Activated naive CD4-positive, alpha-beta T cell treated with anti-CD3 and anti-CD28 coated beads, Interleukin-2, amount 10 ng/mL, durations not matched to agents 7 days and 5 days (primary cell): ENCODE measurements at regions not wholly inside any gene's neighbourhood (a gene's known extent, or its start where the extent isn't known, plus 50 kb on each side); places are given as distances from the start of the nearest gene placed in this dataset.

Experiments used
- CTCF ChIA-PET: fragments of 350-600 bp; sonication (Branson Sonifier 250); formaldehyde crosslinking; loops from one replicate; lab custom pipeline; 2021; ENCODE audit warnings: antibody characterized with exemption; lab: Charles Lee
- DNase-seq: peaks from one replicate; pipeline ENCODE4 v3.0.0-alpha.2; 2020
- H3K27ac Mint-ChIP-seq: one replicate; pipeline ENCODE4 v1.8.0; 2021; ENCODE audit warnings: mild to moderate bottlenecking, moderate library complexity, mixed read lengths
- H3K27me3 Mint-ChIP-seq: one replicate; pipeline ENCODE4 v1.8.0; 2021; ENCODE audit warnings: mild to moderate bottlenecking, mixed read lengths
- H3K36me3 Mint-ChIP-seq: one replicate; pipeline ENCODE4 v1.8.0; 2021; ENCODE audit warnings: mixed read lengths
- H3K4me1 Mint-ChIP-seq: one replicate; pipeline ENCODE4 v1.8.0; 2021; ENCODE audit warnings: mixed read lengths
- H3K4me3 Mint-ChIP-seq: one replicate; pipeline ENCODE4 v1.8.0; 2021; ENCODE audit warnings: mild to moderate bottlenecking, moderate library complexity, mixed read lengths
- H3K9me3 Mint-ChIP-seq: one replicate; pipeline ENCODE4 v1.8.0; 2021; ENCODE audit warnings: mixed read lengths

GRCh38 chr1:194830387-194830786, 1644.0 kb upstream of the B3GALT2 start:
- no peak for DNase-seq
- Mint-ChIP-seq H3K27me3 (no peaks in the 10 kb centered on the region), H3K4me1 (peaks cover 3% of the 10 kb centered on the region), H3K27ac (no peak overlapping the region), H3K36me3 (no peaks in the 10 kb centered on the region), H3K9me3 (no peaks in the 10 kb centered on the region), H3K4me3 (no peak overlapping the region)
- CTCF ChIA-PET = no interaction called here

GRCh38 chr1:194829492-194829891, 1643.1 kb upstream of the B3GALT2 start:
- peaks cover 3% of the 10 kb centered on the region for H3K4me1 Mint-ChIP-seq
- H3K4me3 Mint-ChIP-seq = no peak overlapping the region
- no peaks in the 10 kb centered on the region for H3K36me3 Mint-ChIP-seq
- CTCF ChIA-PET = no interaction called here
- no peak overlapping the region for H3K27ac Mint-ChIP-seq
- H3K27me3 Mint-ChIP-seq = no peaks in the 10 kb centered on the region
- H3K9me3 Mint-ChIP-seq = no peaks in the 10 kb centered on the region
- no peak for DNase-seq

- no peaks in the 10 kb centered on the region for H3K27me3 Mint-ChIP-seq
- no peaks in the 10 kb centered on the region for H3K9me3 Mint-ChIP-seq
- no peaks in the 10 kb centered on the region for H3K36me3 Mint-ChIP-seq
- CTCF ChIA-PET = no interaction called here
- no peak overlapping the region for H3K4me3 Mint-ChIP-seq
- H3K4me1 Mint-ChIP-seq = peaks cover 3% of the 10 kb centered on the region
- H3K27ac Mint-ChIP-seq = no peak overlapping the region
- no peak for DNase-seq
Observed at GRCh38 chr1:194825382-194825781, 1639.0 kb upstream of the B3GALT2 start.

- Mint-ChIP-seq H3K4me1 (no peaks in the 10 kb centered on the region), H3K4me3 (no peak overlapping the region), H3K9me3 (no peaks in the 10 kb centered on the region), H3K27ac (no peak overlapping the region), H3K27me3 (no peaks in the 10 kb centered on the region), H3K36me3 (no peaks in the 10 kb centered on the region)
- CTCF ChIA-PET = no interaction called here
- DNase-seq = no peak
Observed at GRCh38 chr1:194821091-194821490, 1634.7 kb upstream of the B3GALT2 start.

GRCh38 chr1:194818674-194819073, 1632.3 kb upstream of the B3GALT2 start:
- CTCF ChIA-PET = no interaction called here
- Mint-ChIP-seq H3K9me3 (no peaks in the 10 kb centered on the region), H3K36me3 (no peaks in the 10 kb centered on the region), H3K4me3 (no peak overlapping the region), H3K4me1 (no peaks in the 10 kb centered on the region), H3K27me3 (no peaks in the 10 kb centered on the region), H3K27ac (no peak overlapping the region)
- no peak for DNase-seq

GRCh38 chr1:194816859-194817258, 1630.4 kb upstream of the B3GALT2 start:
- Mint-ChIP-seq H3K4me1 (no peaks in the 10 kb centered on the region), H3K4me3 (no peak overlapping the region), H3K36me3 (no peaks in the 10 kb centered on the region), H3K27ac (no peak overlapping the region), H3K27me3 (no peaks in the 10 kb centered on the region), H3K9me3 (no peaks in the 10 kb centered on the region)
- no peak for DNase-seq
- CTCF ChIA-PET = no interaction called here

- Mint-ChIP-seq H3K36me3 (no peaks in the 10 kb centered on the region), H3K27ac (no peak overlapping the region), H3K4me1 (no peaks in the 10 kb centered on the region), H3K9me3 (no peaks in the 10 kb centered on the region), H3K4me3 (no peak overlapping the region), H3K27me3 (no peaks in the 10 kb centered on the region)
- no peak for DNase-seq
- CTCF ChIA-PET = no interaction called here
Observed at GRCh38 chr1:194813096-194813495, 1626.7 kb upstream of the B3GALT2 start.

- no peaks in the 10 kb centered on the region for H3K36me3 Mint-ChIP-seq
- no peak overlapping the region for H3K4me3 Mint-ChIP-seq
- H3K9me3 Mint-ChIP-seq = no peaks in the 10 kb centered on the region
- CTCF ChIA-PET = no interaction called here
- H3K27ac Mint-ChIP-seq = no peak overlapping the region
- H3K27me3 Mint-ChIP-seq = no peaks in the 10 kb centered on the region
- no peak for DNase-seq
- H3K4me1 Mint-ChIP-seq = no peaks in the 10 kb centered on the region
Observed at GRCh38 chr1:194809665-194810064, 1623.3 kb upstream of the B3GALT2 start.

- no peaks in the 10 kb centered on the region for H3K4me1 Mint-ChIP-seq
- H3K27ac Mint-ChIP-seq = no peak overlapping the region
- no peak overlapping the region for H3K4me3 Mint-ChIP-seq
- no peaks in the 10 kb centered on the region for H3K36me3 Mint-ChIP-seq
- no peaks in the 10 kb centered on the region for H3K27me3 Mint-ChIP-seq
- CTCF ChIA-PET = no interaction called here
- no peak for DNase-seq
- H3K9me3 Mint-ChIP-seq = no peaks in the 10 kb centered on the region
Observed at GRCh38 chr1:194809215-194809614, 1622.8 kb upstream of the B3GALT2 start.

GRCh38 chr1:194807530-194808220, 1621.3 kb upstream of the B3GALT2 start:
- no peak overlapping the region for H3K4me3 Mint-ChIP-seq
- H3K9me3 Mint-ChIP-seq = no peaks in the 10 kb centered on the region
- CTCF ChIA-PET = no interaction called here
- H3K27me3 Mint-ChIP-seq = no peaks in the 10 kb centered on the region
- no peak overlapping the region for H3K27ac Mint-ChIP-seq
- H3K4me1 Mint-ChIP-seq = no peaks in the 10 kb centered on the region
- DNase-seq = no peak
- H3K36me3 Mint-ChIP-seq = no peaks in the 10 kb centered on the region

- no peaks in the 10 kb centered on the region for H3K36me3 Mint-ChIP-seq
- no peaks in the 10 kb centered on the region for H3K27me3 Mint-ChIP-seq
- no peak for DNase-seq
- no peaks in the 10 kb centered on the region for H3K9me3 Mint-ChIP-seq
- H3K27ac Mint-ChIP-seq = no peak overlapping the region
- H3K4me3 Mint-ChIP-seq = no peak overlapping the region
- no peaks in the 10 kb centered on the region for H3K4me1 Mint-ChIP-seq
- CTCF ChIA-PET = no interaction called here
Observed at GRCh38 chr1:194802572-194802971, 1616.2 kb upstream of the B3GALT2 start.

GRCh38 chr1:194795917-194796593, 1609.6 kb upstream of the B3GALT2 start:
- no peaks in the 10 kb centered on the region for H3K4me1 Mint-ChIP-seq
- no peaks in the 10 kb centered on the region for H3K36me3 Mint-ChIP-seq
- DNase-seq = no peak
- CTCF ChIA-PET = no interaction called here
- H3K9me3 Mint-ChIP-seq = no peaks in the 10 kb centered on the region
- no peak overlapping the region for H3K27ac Mint-ChIP-seq
- no peak overlapping the region for H3K4me3 Mint-ChIP-seq
- no peaks in the 10 kb centered on the region for H3K27me3 Mint-ChIP-seq

GRCh38 chr1:194787001-194787400, 1600.6 kb upstream of the B3GALT2 start:
- Mint-ChIP-seq H3K36me3 (no peaks in the 10 kb centered on the region), H3K4me3 (no peak overlapping the region), H3K27ac (no peak overlapping the region), H3K4me1 (no peaks in the 10 kb centered on the region), H3K27me3 (no peaks in the 10 kb centered on the region), H3K9me3 (no peaks in the 10 kb centered on the region)
- no peak for DNase-seq
- CTCF ChIA-PET = no interaction called here

GRCh38 chr1:194786027-194786426, 1599.6 kb upstream of the B3GALT2 start:
- no peak for DNase-seq
- Mint-ChIP-seq H3K36me3 (no peaks in the 10 kb centered on the region), H3K9me3 (no peaks in the 10 kb centered on the region), H3K27me3 (no peaks in the 10 kb centered on the region), H3K4me3 (no peak overlapping the region), H3K4me1 (no peaks in the 10 kb centered on the region), H3K27ac (no peak overlapping the region)
- CTCF ChIA-PET = no interaction called here

GRCh38 chr1:194776657-194777056, 1590.2 kb upstream of the B3GALT2 start:
- no peak for DNase-seq
- Mint-ChIP-seq H3K36me3 (no peaks in the 10 kb centered on the region), H3K9me3 (peaks cover 3% of the 10 kb centered on the region), H3K27ac (no peak overlapping the region), H3K27me3 (no peaks in the 10 kb centered on the region), H3K4me1 (no peaks in the 10 kb centered on the region), H3K4me3 (no peak overlapping the region)
- CTCF ChIA-PET = no interaction called here
